Ascending aorta (tissue), 2 donors: ENCODE measurements at regions not wholly inside any gene's neighbourhood (a gene's known extent, or its start where the extent isn't known, plus 50 kb on each side); places are given as distances from the start of the nearest gene placed in this dataset.

Experiments used
- DNase-seq, 2 donors: peaks; one replicate each; pipeline ENCODE4 v3.0.0-alpha.2; 2019; ENCODE audit warnings: low spot score in 2 of 2
- H3K27ac ChIP-seq, 2 donors: fragments of 200-600 bp; sonication (generic); one replicate each; pipeline ENCODE4 v1.5.1; 2016 to 2017; ENCODE audit warnings: mild to moderate bottlenecking in 1 of 2
- H3K27me3 ChIP-seq: fragments of 200-600 bp; sonication (generic); one replicate; pipeline ENCODE4 v1.5.1; 2017
- H3K36me3 ChIP-seq, 2 donors: fragments of 200-600 bp; sonication (generic); one replicate each; pipeline ENCODE4 v1.5.1; 2016
- H3K4me1 ChIP-seq, 2 donors: fragments of 200-600 bp; sonication (generic); one replicate each; pipeline ENCODE4 v1.5.1; 2016 to 2017; ENCODE audit warnings: mild to moderate bottlenecking in 1 of 2
- H3K4me3 ChIP-seq, 2 donors: fragments of 200-600 bp; sonication (generic); one replicate each; pipeline ENCODE4 v1.5.1; 2016 to 2017; ENCODE audit warnings: mild to moderate bottlenecking in 1 of 2
- H3K9me3 ChIP-seq, 2 donors: fragments of 200-600 bp; sonication (generic); one replicate each; pipeline ENCODE4 v1.5.1; 2016
- CTCF ChIP-seq, 3 experiments: fragments of 200-600 bp in 2 of 3; fragments of 450-650 bp in 1 of 3; sonication (generic) in 2 of 3; IDR thresholded peaks; one replicate each; pipeline ENCODE4 v1.5.1; 2016 to 2019; ENCODE audit warnings: antibody characterized with exemption in 3 of 3, mild to moderate bottlenecking in 1 of 3, moderate library complexity in 1 of 3
- intact Hi-C: fragments of 100-400 bp; cut with DNase I; formaldehyde crosslinking; loops from one replicate; pipeline ENCODE4 v1.15.1; 2023

- intact Hi-C loops, result loop anchor here (5.0 kb wide), 1 partner anchor 640 kb away; no protein-coding TSS in a partner anchor
- H3K36me3 ChIP-seq, result no peaks in the 10 kb centered on the region
- H3K27me3 ChIP-seq, result no peaks in the 10 kb centered on the region
- no peaks in the 10 kb centered on the region for H3K9me3 ChIP-seq
- peaks cover 3 to 5% of the 10 kb centered on the region in 2 donors for H3K4me1 ChIP-seq
- TF ChIP-seq CTCF (IDR thresholded peaks at IDR 0.05), result peak in 2 of 3 experiments; percentile 10 to 30
- DNase-seq, result no peak
- no peak overlapping the region for H3K4me3 ChIP-seq
- H3K27ac ChIP-seq, result no peak overlapping the region
Measured at GRCh38 chr3:31407665-31408064, 125.1 kb upstream of the STT3B start.

- no peak overlapping the region for H3K27ac ChIP-seq
- no peak overlapping the region for H3K4me3 ChIP-seq
- no peaks in the 10 kb centered on the region for H3K27me3 ChIP-seq
- intact Hi-C loops, result loop anchor here (5.0 kb wide), 1 partner anchor 641 kb away; no protein-coding TSS in a partner anchor
- H3K36me3 ChIP-seq, result no peaks in the 10 kb centered on the region
- DNase-seq, result no peak
- no peaks in the 10 kb centered on the region for H3K9me3 ChIP-seq
- H3K4me1 ChIP-seq, result peaks cover 3 to 5% of the 10 kb centered on the region in 2 donors
- TF ChIP-seq CTCF (IDR thresholded peaks at IDR 0.05), result no peak
Measured at GRCh38 chr3:31408720-31409119, 124.0 kb upstream of the STT3B start.

GRCh38 chr3:31409389-31409788 lies 123.3 kb upstream of the STT3B start:
- Histone ChIP-seq H3K27me3 (no peaks in the 10 kb centered on the region), H3K36me3 (no peaks in the 10 kb centered on the region), H3K4me1 (peaks cover 3 to 5% of the 10 kb centered on the region in 2 donors), H3K27ac (no peak overlapping the region), H3K4me3 (no peak overlapping the region), H3K9me3 (no peaks in the 10 kb centered on the region)
- intact Hi-C loops, result loop anchor here (5.0 kb wide), 1 partner anchor 642 kb away; no protein-coding TSS in a partner anchor
- no peak for TF ChIP-seq CTCF (IDR thresholded peaks at IDR 0.05)
- no peak for DNase-seq

GRCh38 chr3:31409866-31410265 lies 122.9 kb upstream of the STT3B start:
- Histone ChIP-seq H3K27me3 (no peaks in the 10 kb centered on the region), H3K4me3 (no peak overlapping the region), H3K36me3 (no peaks in the 10 kb centered on the region), H3K27ac (no peak overlapping the region), H3K4me1 (peaks cover 3 to 5% of the 10 kb centered on the region in 2 donors), H3K9me3 (no peaks in the 10 kb centered on the region)
- intact Hi-C loops, result loop anchor here (5.0 kb wide), 1 partner anchor 643 kb away; no protein-coding TSS in a partner anchor
- TF ChIP-seq CTCF (IDR thresholded peaks at IDR 0.05), result no peak
- DNase-seq, result no peak

- no peak for TF ChIP-seq CTCF (IDR thresholded peaks at IDR 0.05)
- Histone ChIP-seq H3K27me3 (no peaks in the 10 kb centered on the region), H3K27ac (peak overlapping the region in 1 of 2 donors; percentile 27), H3K9me3 (no peaks in the 10 kb centered on the region), H3K36me3 (no peaks in the 10 kb centered on the region), H3K4me3 (no peak overlapping the region), H3K4me1 (peaks cover 3 to 5% of the 10 kb centered on the region in 2 donors)
- no peak for DNase-seq
- intact Hi-C loops, result no loop called here
Measured at GRCh38 chr3:31410411-31410810, 122.3 kb upstream of the STT3B start.

GRCh38 chr3:31412832-31413231 lies 119.9 kb upstream of the STT3B start:
- no peak overlapping the region for H3K27ac ChIP-seq
- no peak for TF ChIP-seq CTCF (IDR thresholded peaks at IDR 0.05)
- H3K4me1 ChIP-seq, result no peaks in the 10 kb centered on the region
- DNase-seq, result no peak
- H3K4me3 ChIP-seq, result no peak overlapping the region
- H3K36me3 ChIP-seq, result no peaks in the 10 kb centered on the region
- intact Hi-C loops, result no loop called here
- H3K27me3 ChIP-seq, result no peaks in the 10 kb centered on the region
- H3K9me3 ChIP-seq, result no peaks in the 10 kb centered on the region
